ENCODE measurements at regions not wholly inside any gene's neighbourhood (a gene's known extent, or its start where the extent isn't known, plus 50 kb on each side); places are given as distances from the start of the nearest gene placed in this dataset.
"Not testable (repeated sequence)": the region's sequence is repeated elsewhere in the genome, so short reads cannot be mapped to it uniquely, and the experiment has no call there.

- no peak for DNase-seq (ENCODE audit: low spot score)
- ATAC-seq (ENCODE audit: low FRiP score), result no peak
- no peak for TF ChIP-seq CTCF (IDR thresholded peaks at IDR 0.05)
Observed at GRCh38 chr13:84607261-84608013, 725.2 kb upstream of the SLITRK1 start.

- no peak for TF ChIP-seq CTCF (IDR thresholded peaks at IDR 0.05)
- ATAC-seq (ENCODE audit: low FRiP score) (no peak), DNase-seq (ENCODE audit: low spot score) (no peak)
Observed at GRCh38 chr13:84606616-84607015, 724.3 kb upstream of the SLITRK1 start.

- DNase-seq (ENCODE audit: low spot score), result no peak
- peak; percentile 32 for ATAC-seq (ENCODE audit: low FRiP score)
- no peak for TF ChIP-seq CTCF (IDR thresholded peaks at IDR 0.05)
Observed at GRCh38 chr13:84605927-84606326, 723.7 kb upstream of the SLITRK1 start.

GRCh38 chr13:84591444-84591843 lies 709.2 kb upstream of the SLITRK1 start:
- DNase-seq (ENCODE audit: low spot score) (no peak), ATAC-seq (ENCODE audit: low FRiP score) (no peak)
- no peak for TF ChIP-seq CTCF (IDR thresholded peaks at IDR 0.05)

- ATAC-seq (ENCODE audit: low FRiP score) (no peak), DNase-seq (ENCODE audit: low spot score) (no peak)
- TF ChIP-seq CTCF (IDR thresholded peaks at IDR 0.05), result no peak
Observed at GRCh38 chr13:84590663-84591062, 708.4 kb upstream of the SLITRK1 start.

GRCh38 chr13:84588023-84588422 lies 705.7 kb upstream of the SLITRK1 start:
- TF ChIP-seq CTCF (IDR thresholded peaks at IDR 0.05), result no peak
- ATAC-seq (ENCODE audit: low FRiP score) (no peak), DNase-seq (ENCODE audit: low spot score) (no peak)

GRCh38 chr13:84579901-84580300 lies 697.6 kb upstream of the SLITRK1 start:
- DNase-seq (ENCODE audit: low spot score); ATAC-seq (ENCODE audit: low FRiP score): not testable (repeated sequence)

All from omental fat pad (tissue), 3 donors.